CD14-positive monocyte (primary cell): ENCODE measurements at regions not wholly inside any gene's neighbourhood (a gene's known extent, or its start where the extent isn't known, plus 50 kb on each side); places are given as distances from the start of the nearest gene placed in this dataset.
"Not testable (repeated sequence)": the region's sequence is repeated elsewhere in the genome, so short reads cannot be mapped to it uniquely, and the experiment has no call there.

Experiments used
- DNase-seq, 3 donors: peaks; one replicate each; pipeline ENCODE4 v3.0.0-alpha.2; 2011 to 2022
- H2AFZ ChIP-seq: 2 replicates; pipeline ENCODE4 v1.6.0; 2012; ENCODE audit warnings: mild to moderate bottlenecking, low read depth, low read length, inconsistent platforms; ENCODE audit not compliant: insufficient read depth, poor library complexity, severe bottlenecking
- H3K27ac ChIP-seq, 2 donors: 1 replicate in 1 of 2; 2 replicates in 1 of 2; pipeline ENCODE4 v1.5.1; 2012 to 2013; ENCODE audit warnings: low read length in 2 of 2, control low read depth in 1 of 2, inconsistent platforms in 1 of 2, low read depth in 1 of 2, mild to moderate bottlenecking in 1 of 2
- H3K27me3 ChIP-seq, 2 donors: one replicate each; pipeline versions ENCODE4 v1.6.0 to v1.6.1; 2011 to 2013; ENCODE audit warnings: low read length in 2 of 2; ENCODE audit not compliant: control insufficient read depth in 2 of 2, insufficient read depth in 2 of 2
- H3K36me3 ChIP-seq, 2 donors: replicated peaks in 1 of 2; 1 replicate in 1 of 2; 2 replicates in 1 of 2; pipeline versions ENCODE4 v1.5.1 to v1.6.1; 2012 to 2013; ENCODE audit warnings: low read length in 2 of 2, control low read depth in 1 of 2, inconsistent platforms in 1 of 2, mild to moderate bottlenecking in 1 of 2; ENCODE audit not compliant: insufficient read depth in 2 of 2, control insufficient read depth in 1 of 2
- H3K4me1 ChIP-seq, 2 donors: 1 replicate in 1 of 2; 2 replicates in 1 of 2; pipeline versions ENCODE4 v1.5.1 to v1.6.1; 2012 to 2013; ENCODE audit warnings: low read length in 2 of 2, control low read depth in 1 of 2, inconsistent platforms in 1 of 2, mild to moderate bottlenecking in 1 of 2, moderate library complexity in 1 of 2; ENCODE audit not compliant: insufficient read depth in 2 of 2, control insufficient read depth in 1 of 2
- H3K4me2 ChIP-seq: replicated peaks from 2 replicates; pipeline ENCODE3; 2012; ENCODE audit warnings: low read length, moderate library complexity, mild to moderate bottlenecking; ENCODE audit not compliant: poor library complexity, severe bottlenecking; ENCODE audit errors: extremely low read depth
- H3K4me3 ChIP-seq, 3 experiments: fragments of 200-600 bp in 1 of 3; sonication (generic) in 1 of 3; replicated peaks in 1 of 3; 1 replicate in 2 of 3; 2 replicates in 1 of 3; pipeline ENCODE4 v1.5.1; 2011 to 2013; ENCODE audit warnings: low read length in 3 of 3, mild to moderate bottlenecking in 3 of 3, control low read depth in 2 of 3, low read depth in 2 of 3, inconsistent platforms in 1 of 3, moderate library complexity in 1 of 3
- H3K79me2 ChIP-seq: 2 replicates; pipeline ENCODE4 v1.6.0; 2012; ENCODE audit warnings: mild to moderate bottlenecking, control low read depth, inconsistent platforms, low read length, moderate library complexity; ENCODE audit not compliant: insufficient read depth
- H3K9ac ChIP-seq: 2 replicates; pipeline ENCODE4 v1.6.0; 2017; ENCODE audit warnings: low read length, mild to moderate bottlenecking; ENCODE audit not compliant: insufficient read depth, poor library complexity, severe bottlenecking
- H3K9me3 ChIP-seq, 2 donors: replicated peaks in 1 of 2; 1 replicate in 1 of 2; 2 replicates in 1 of 2; pipeline versions ENCODE4 v1.5.1 to v1.6.1; 2012 to 2013; ENCODE audit warnings: low read length in 2 of 2, control low read depth in 1 of 2; ENCODE audit not compliant: control insufficient read depth in 1 of 2, insufficient read depth in 1 of 2
- H4K20me1 ChIP-seq: 2 replicates; pipeline ENCODE4 v1.6.0; 2012; ENCODE audit warnings: mild to moderate bottlenecking, low read length, control low read depth, moderate library complexity; ENCODE audit not compliant: insufficient read depth
- H3K27ac Mint-ChIP-seq, 7 donors: one replicate each; pipeline ENCODE4 v1.8.0; 2020; ENCODE audit warnings: mild to moderate bottlenecking in 7 of 7, mixed read lengths in 7 of 7, moderate library complexity in 6 of 7, inconsistent platforms in 2 of 7
- H3K27me3 Mint-ChIP-seq, 3 donors: one replicate each; pipeline ENCODE4 v1.8.0; 2021 to 2022; ENCODE audit warnings: low read depth in 3 of 3, mild to moderate bottlenecking in 3 of 3, mixed read lengths in 3 of 3, moderate library complexity in 3 of 3, inconsistent platforms in 1 of 3
- H3K36me3 Mint-ChIP-seq, 2 donors: one replicate each; pipeline ENCODE4 v1.8.0; 2020; ENCODE audit warnings: mixed read lengths in 2 of 2, inconsistent platforms in 1 of 2, mild to moderate bottlenecking in 1 of 2
- H3K4me1 Mint-ChIP-seq: one replicate; pipeline ENCODE4 v1.8.0; 2020; ENCODE audit warnings: mild to moderate bottlenecking, mixed read lengths
- H3K4me3 Mint-ChIP-seq, 2 donors: one replicate each; pipeline ENCODE4 v1.8.0; 2020; ENCODE audit warnings: mild to moderate bottlenecking in 2 of 2, mixed read lengths in 2 of 2, moderate library complexity in 1 of 2
- H3K9me3 Mint-ChIP-seq, 7 donors: one replicate each; pipeline ENCODE4 v1.8.0; 2020 to 2022; ENCODE audit warnings: mixed read lengths in 7 of 7, mild to moderate bottlenecking in 6 of 7, moderate library complexity in 6 of 7, inconsistent platforms in 2 of 7
- CTCF ChIP-seq: fragments of 200-600 bp; IDR thresholded peaks from one replicate; pipeline ENCODE4 v1.8.0; 2022; ENCODE audit warnings: antibody characterized with exemption, mild to moderate bottlenecking
- WGBS: methylation state at CpG from one replicate; pipeline ENCODE4 v1.1.5; 2013; ENCODE audit warnings: missing lambda C conversion rate; ENCODE audit not compliant: insufficient coverage; 5-methylcytosine and 5-hydroxymethylcytosine counted together
- intact Hi-C, 2 donors: fragments of 100-400 bp; cut with micrococcal nuclease; formaldehyde crosslinking; loops; one replicate each; pipeline versions ENCODE4 v1.15.0 to v1.15.1; 2023

GRCh38 chr6:63023726-63024125 lies 187.5 kb upstream of the FKBP1C start:
- WGBS: 100% methylated on average over 3 of the region's 4 CpGs
- Mint-ChIP-seq H3K9me3 (peaks cover 0 to 4% (median 2%) of the 10 kb centered on the region in 7 donors), H3K27ac (no peak overlapping the region), H3K36me3 (no peaks in the 10 kb centered on the region), H3K27me3 (no peaks in the 10 kb centered on the region), H3K4me3 (no peak overlapping the region), H3K4me1 (no peaks in the 10 kb centered on the region)
- no peak for TF ChIP-seq CTCF
- Histone ChIP-seq H3K27me3 (no peaks in the 10 kb centered on the region), H3K36me3 (no peaks in the 10 kb centered on the region), H3K4me2 (no peak overlapping the region), H3K79me2 (no peaks in the 10 kb centered on the region), H2AFZ (no peak overlapping the region), H3K27ac (no peak overlapping the region), H3K4me1 (no peaks in the 10 kb centered on the region), H3K4me3 (no peak overlapping the region), H4K20me1 (no peaks in the 10 kb centered on the region), H3K9ac (no peak overlapping the region), H3K9me3 (no peaks in the 10 kb centered on the region)
- no peak for DNase-seq
- intact Hi-C loops: no loop called here

DNA sequence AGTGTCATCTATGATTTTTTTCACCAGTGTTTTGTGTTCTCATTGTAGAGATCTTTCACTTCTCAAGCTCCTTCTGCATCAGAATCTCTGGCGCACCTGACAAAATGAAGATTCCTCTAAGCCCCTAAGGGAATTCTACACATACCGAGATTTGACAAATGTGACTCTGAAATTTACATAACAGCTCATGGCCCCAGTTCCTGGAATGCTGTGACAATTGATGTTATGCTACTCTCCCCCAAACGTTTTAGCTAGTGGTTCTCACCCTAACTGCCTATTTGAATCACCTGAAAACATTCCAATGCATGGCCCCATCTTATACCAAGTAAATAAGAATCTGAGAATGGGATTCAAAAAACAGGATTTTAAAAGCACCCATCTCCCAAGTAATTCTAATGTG lies 162.1 kb upstream of the FKBP1C start:
- H3K27ac ChIP-seq: no peak overlapping the region
- Mint-ChIP-seq H3K9me3 (peaks cover 2 to 19% (median 11%) of the 10 kb centered on the region in 7 donors), H3K4me3 (no peak overlapping the region), H3K36me3 (no peaks in the 10 kb centered on the region), H3K27me3 (peaks cover 0 to 1% (median 0%) of the 10 kb centered on the region in 3 donors), H3K4me1 (no peaks in the 10 kb centered on the region), H3K27ac (no peak overlapping the region)
- no peaks in the 10 kb centered on the region for H3K36me3 ChIP-seq
- H3K4me2 ChIP-seq: no peak overlapping the region
- no peaks in the 10 kb centered on the region for H3K27me3 ChIP-seq
- no peaks in the 10 kb centered on the region for H3K4me1 ChIP-seq
- H3K9ac ChIP-seq: no peak overlapping the region
- TF ChIP-seq CTCF: no peak
- no peaks in the 10 kb centered on the region for H4K20me1 ChIP-seq
- peaks cover 9 to 17% of the 10 kb centered on the region in 2 donors for H3K9me3 ChIP-seq
- no peak for DNase-seq
- H3K79me2 ChIP-seq: no peaks in the 10 kb centered on the region
- intact Hi-C loops: no loop called here
- WGBS: 100% methylated on average over 1 of the region's 3 CpGs
- no peak overlapping the region for H3K4me3 ChIP-seq
- H2AFZ ChIP-seq: no peak overlapping the region

DNA sequence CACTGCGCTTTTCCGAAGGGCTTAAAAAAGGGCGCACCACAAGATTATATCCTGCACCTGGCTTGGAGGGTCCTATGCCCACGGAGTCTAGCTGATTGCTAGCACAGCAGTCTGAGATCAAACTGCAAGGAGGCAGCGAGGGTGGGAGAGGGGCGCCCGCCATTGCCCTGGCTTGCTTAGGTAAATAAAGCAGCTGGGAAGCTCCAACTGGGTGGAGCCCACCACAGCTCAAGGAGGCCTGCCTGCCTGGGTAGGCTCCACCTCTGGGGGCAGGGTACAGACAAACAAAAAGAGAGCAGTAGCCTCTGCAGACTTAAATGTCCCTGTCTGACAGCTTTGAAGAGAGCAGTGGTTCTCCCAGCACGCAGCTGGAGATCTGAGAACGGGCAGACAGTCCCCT lies 158.1 kb upstream of the FKBP1C start:
- DNase-seq, H3K4me3 ChIP-seq, intact Hi-C loops, H3K4me2 ChIP-seq, H3K79me2 ChIP-seq, H3K27me3 ChIP-seq, H3K4me3 Mint-ChIP-seq, H3K27me3 Mint-ChIP-seq, H3K4me1 Mint-ChIP-seq, H3K9ac ChIP-seq, H3K27ac ChIP-seq, H4K20me1 ChIP-seq, H3K36me3 Mint-ChIP-seq, H2AFZ ChIP-seq, H3K36me3 ChIP-seq, H3K27ac Mint-ChIP-seq, H3K4me1 ChIP-seq: not testable (repeated sequence)
- peaks cover 5 to 13% of the 10 kb centered on the region in 2 donors for H3K9me3 ChIP-seq
- 89% methylated on average over 9 of the region's 9 CpGs for WGBS
- peaks cover 2 to 21% (median 14%) of the 10 kb centered on the region in 7 donors for H3K9me3 Mint-ChIP-seq
